ENCODE measurements at regions not wholly inside any gene's neighbourhood (a gene's known extent, or its start where the extent isn't known, plus 50 kb on each side); places are given as distances from the start of the nearest gene placed in this dataset.

GRCh38 chr11:8779107-8779506 lies 96.5 kb downstream of the RPL27A start:
- TF ChIP-seq GATA3 (IDR thresholded peaks at IDR 0.05; ENCODE audit: low read depth, low read length) (no peak), GATA2 (IDR thresholded peaks at IDR 0.05; ENCODE audit: low read depth, low read length) (no peak)

- TF ChIP-seq GATA2 (IDR thresholded peaks at IDR 0.05; ENCODE audit: low read depth, low read length) (no peak), GATA3 (IDR thresholded peaks at IDR 0.05; ENCODE audit: low read depth, low read length) (no peak)
Observed at GRCh38 chr11:8779732-8780131, 97.1 kb downstream of the RPL27A start.

GRCh38 chr11:8784954-8785353 lies 102.4 kb downstream of the RPL27A start:
- TF ChIP-seq GATA3 (IDR thresholded peaks at IDR 0.05; ENCODE audit: low read depth, low read length) (no peak), GATA2 (IDR thresholded peaks at IDR 0.05; ENCODE audit: low read depth, low read length) (no peak; the same call in 1 of the 2 replicates)

GRCh38 chr11:8785457-8785856 lies 102.9 kb downstream of the RPL27A start:
- TF ChIP-seq GATA3 (IDR thresholded peaks at IDR 0.05; ENCODE audit: low read depth, low read length) (no peak), GATA2 (IDR thresholded peaks at IDR 0.05; ENCODE audit: low read depth, low read length) (peak; percentile 21)

GRCh38 chr11:8785998-8786397 lies 103.4 kb downstream of the RPL27A start:
- TF ChIP-seq GATA2 (IDR thresholded peaks at IDR 0.05; ENCODE audit: low read depth, low read length) (no peak), GATA3 (IDR thresholded peaks at IDR 0.05; ENCODE audit: low read depth, low read length) (no peak)

GRCh38 chr11:8786933-8787332 lies 104.3 kb downstream of the RPL27A start:
- TF ChIP-seq GATA2 (IDR thresholded peaks at IDR 0.05; ENCODE audit: low read depth, low read length): no peak
- TF ChIP-seq GATA3 (IDR thresholded peaks at IDR 0.05; ENCODE audit: low read depth, low read length): no peak

- no peak for TF ChIP-seq GATA2 (IDR thresholded peaks at IDR 0.05; ENCODE audit: low read depth, low read length)
- no peak for TF ChIP-seq GATA3 (IDR thresholded peaks at IDR 0.05; ENCODE audit: low read depth, low read length)
Observed at GRCh38 chr11:8787372-8787771, 104.8 kb downstream of the RPL27A start.

- TF ChIP-seq GATA3 (IDR thresholded peaks at IDR 0.05; ENCODE audit: low read depth, low read length) (no peak), GATA2 (IDR thresholded peaks at IDR 0.05; ENCODE audit: low read depth, low read length) (no peak)
Observed at GRCh38 chr11:8788616-8789015, 106.0 kb downstream of the RPL27A start.

GRCh38 chr11:8789864-8790263 lies 107.3 kb downstream of the RPL27A start:
- TF ChIP-seq GATA2 (IDR thresholded peaks at IDR 0.05; ENCODE audit: low read depth, low read length): no peak
- no peak for TF ChIP-seq GATA3 (IDR thresholded peaks at IDR 0.05; ENCODE audit: low read depth, low read length)

GRCh38 chr11:8790968-8791367 lies 108.4 kb downstream of the RPL27A start:
- no peak for TF ChIP-seq GATA3 (IDR thresholded peaks at IDR 0.05; ENCODE audit: low read depth, low read length)
- TF ChIP-seq GATA2 (IDR thresholded peaks at IDR 0.05; ENCODE audit: low read depth, low read length): no peak

GRCh38 chr11:8792710-8793109 lies 110.1 kb downstream of the RPL27A start:
- no peak for TF ChIP-seq GATA2 (IDR thresholded peaks at IDR 0.05; ENCODE audit: low read depth, low read length)
- TF ChIP-seq GATA3 (IDR thresholded peaks at IDR 0.05; ENCODE audit: low read depth, low read length): no peak

GRCh38 chr11:8793114-8793777 lies 110.7 kb downstream of the RPL27A start:
- TF ChIP-seq GATA3 (IDR thresholded peaks at IDR 0.05; ENCODE audit: low read depth, low read length): no peak
- no peak for TF ChIP-seq GATA2 (IDR thresholded peaks at IDR 0.05; ENCODE audit: low read depth, low read length)

GRCh38 chr11:8794126-8794525 lies 111.5 kb downstream of the RPL27A start:
- TF ChIP-seq GATA3 (IDR thresholded peaks at IDR 0.05; ENCODE audit: low read depth, low read length): no peak
- TF ChIP-seq GATA2 (IDR thresholded peaks at IDR 0.05; ENCODE audit: low read depth, low read length): no peak

- TF ChIP-seq GATA3 (IDR thresholded peaks at IDR 0.05; ENCODE audit: low read depth, low read length) (no peak), GATA2 (IDR thresholded peaks at IDR 0.05; ENCODE audit: low read depth, low read length) (no peak)
Observed at GRCh38 chr11:8794677-8795103, 112.1 kb downstream of the RPL27A start.

GRCh38 chr11:8796941-8797340 lies 114.0 kb upstream of the AKIP1 start:
- no peak for TF ChIP-seq GATA3 (IDR thresholded peaks at IDR 0.05; ENCODE audit: low read depth, low read length)
- no peak for TF ChIP-seq GATA2 (IDR thresholded peaks at IDR 0.05; ENCODE audit: low read depth, low read length)

GRCh38 chr11:8799273-8799672 lies 111.7 kb upstream of the AKIP1 start:
- no peak for TF ChIP-seq GATA2 (IDR thresholded peaks at IDR 0.05; ENCODE audit: low read depth, low read length)
- TF ChIP-seq GATA3 (IDR thresholded peaks at IDR 0.05; ENCODE audit: low read depth, low read length): no peak

Measured in SH-SY5Y (cell line).